ENCODE measurements at regions not wholly inside any gene's neighbourhood (a gene's known extent, or its start where the extent isn't known, plus 50 kb on each side); places are given as distances from the start of the nearest gene placed in this dataset.
"Not testable (repeated sequence)": the region's sequence is repeated elsewhere in the genome, so short reads cannot be mapped to it uniquely, and the experiment has no call there.

- H3K36me3 Mint-ChIP-seq (ENCODE audit: low read depth); CTCF ChIA-PET; H3K27me3 Mint-ChIP-seq; H3K27ac Mint-ChIP-seq; H3K4me1 Mint-ChIP-seq; H3K4me3 Mint-ChIP-seq; H3K9me3 Mint-ChIP-seq; POLR2A ChIA-PET; DNase-seq: not testable (repeated sequence)
Measured at GRCh38 chr18:56279816-56280215, 358.6 kb downstream of the TXNL1 start.

- Mint-ChIP-seq H3K27me3 (no peaks in the 10 kb centered on the region), H3K9me3 (no peaks in the 10 kb centered on the region), H3K4me3 (no peak overlapping the region), H3K4me1 (no peaks in the 10 kb centered on the region), H3K27ac (no peak overlapping the region), H3K36me3 (ENCODE audit: low read depth) (no peaks in the 10 kb centered on the region)
- CTCF ChIA-PET: no interaction called here
- no peak for DNase-seq
- POLR2A ChIA-PET: no interaction called here
Measured at GRCh38 chr18:56278421-56279003, 359.9 kb downstream of the TXNL1 start.

- POLR2A ChIA-PET: no interaction called here
- no peaks in the 10 kb centered on the region for H3K4me1 Mint-ChIP-seq
- H3K4me3 Mint-ChIP-seq: no peak overlapping the region
- H3K9me3 Mint-ChIP-seq: no peaks in the 10 kb centered on the region
- DNase-seq: no peak
- CTCF ChIA-PET: no interaction called here
- H3K27me3 Mint-ChIP-seq: no peaks in the 10 kb centered on the region
- H3K27ac Mint-ChIP-seq: no peak overlapping the region
- H3K36me3 Mint-ChIP-seq (ENCODE audit: low read depth): no peaks in the 10 kb centered on the region
Measured at GRCh38 chr18:56276466-56276865, 361.9 kb downstream of the TXNL1 start.

- Mint-ChIP-seq H3K36me3 (ENCODE audit: low read depth) (no peaks in the 10 kb centered on the region), H3K4me3 (no peak overlapping the region), H3K9me3 (no peaks in the 10 kb centered on the region), H3K4me1 (no peaks in the 10 kb centered on the region), H3K27me3 (no peaks in the 10 kb centered on the region), H3K27ac (no peak overlapping the region)
- ChIA-PET CTCF (no interaction called here), POLR2A (no interaction called here)
- no peak for DNase-seq
Measured at GRCh38 chr18:56273541-56274219, 364.7 kb downstream of the TXNL1 start.

- ChIA-PET CTCF (no interaction called here), POLR2A (no interaction called here)
- no peaks in the 10 kb centered on the region for H3K4me1 Mint-ChIP-seq
- H3K4me3 Mint-ChIP-seq: no peak overlapping the region
- DNase-seq: no peak
- no peak overlapping the region for H3K27ac Mint-ChIP-seq
- H3K36me3 Mint-ChIP-seq (ENCODE audit: low read depth): no peaks in the 10 kb centered on the region
- peaks cover 6% of the 10 kb centered on the region for H3K9me3 Mint-ChIP-seq
- no peaks in the 10 kb centered on the region for H3K27me3 Mint-ChIP-seq
Measured at GRCh38 chr18:56270671-56271250, 367.6 kb downstream of the TXNL1 start.

GRCh38 chr18:56269958-56270357 lies 368.4 kb downstream of the TXNL1 start:
- no peak for DNase-seq
- no peaks in the 10 kb centered on the region for H3K36me3 Mint-ChIP-seq (ENCODE audit: low read depth)
- POLR2A ChIA-PET: no interaction called here
- H3K27me3 Mint-ChIP-seq: no peaks in the 10 kb centered on the region
- no peak overlapping the region for H3K27ac Mint-ChIP-seq
- CTCF ChIA-PET: no interaction called here
- H3K4me1 Mint-ChIP-seq: no peaks in the 10 kb centered on the region
- no peak overlapping the region for H3K4me3 Mint-ChIP-seq
- H3K9me3 Mint-ChIP-seq: peaks cover 6% of the 10 kb centered on the region

GRCh38 chr18:56268952-56269351 lies 369.4 kb downstream of the TXNL1 start:
- DNase-seq: no peak
- no peaks in the 10 kb centered on the region for H3K4me1 Mint-ChIP-seq
- no peak overlapping the region for H3K4me3 Mint-ChIP-seq

GRCh38 chr18:56267334-56267733 lies 371.1 kb downstream of the TXNL1 start:
- ChIA-PET CTCF (no interaction called here), POLR2A (no interaction called here)
- no peak overlapping the region for H3K4me3 Mint-ChIP-seq
- H3K27me3 Mint-ChIP-seq: no peaks in the 10 kb centered on the region
- no peaks in the 10 kb centered on the region for H3K4me1 Mint-ChIP-seq
- DNase-seq: no peak
- H3K27ac Mint-ChIP-seq: no peak overlapping the region
- H3K9me3 Mint-ChIP-seq: peaks cover 9% of the 10 kb centered on the region
- no peaks in the 10 kb centered on the region for H3K36me3 Mint-ChIP-seq (ENCODE audit: low read depth)

More at GRCh38 chr18:56268952-56269351, 369.4 kb downstream of the TXNL1 start:
- ChIA-PET POLR2A (no interaction called here), CTCF (no interaction called here)
- no peaks in the 10 kb centered on the region for H3K36me3 Mint-ChIP-seq (ENCODE audit: low read depth)
- H3K27me3 Mint-ChIP-seq: no peaks in the 10 kb centered on the region
- peaks cover 6% of the 10 kb centered on the region for H3K9me3 Mint-ChIP-seq
- H3K27ac Mint-ChIP-seq: no peak overlapping the region

GRCh38 chr18:56258178-56258577 lies 380.2 kb downstream of the TXNL1 start:
- Mint-ChIP-seq H3K4me3 (no peak overlapping the region), H3K27me3 (no peaks in the 10 kb centered on the region), H3K9me3 (peaks cover 2% of the 10 kb centered on the region), H3K27ac (no peak overlapping the region), H3K4me1 (no peaks in the 10 kb centered on the region), H3K36me3 (ENCODE audit: low read depth) (no peaks in the 10 kb centered on the region)
- CTCF ChIA-PET: no interaction called here
- POLR2A ChIA-PET: no interaction called here
- DNase-seq: no peak

- Mint-ChIP-seq H3K4me3 (no peak overlapping the region), H3K27ac (no peak overlapping the region), H3K27me3 (no peaks in the 10 kb centered on the region), H3K36me3 (ENCODE audit: low read depth) (no peaks in the 10 kb centered on the region), H3K4me1 (no peaks in the 10 kb centered on the region), H3K9me3 (peaks cover 2% of the 10 kb centered on the region)
- no peak for DNase-seq
- CTCF ChIA-PET: no interaction called here
- POLR2A ChIA-PET: no interaction called here
Measured at GRCh38 chr18:56257205-56257604, 381.2 kb downstream of the TXNL1 start.

GRCh38 chr18:56256659-56257058 lies 381.7 kb downstream of the TXNL1 start:
- CTCF ChIA-PET: no interaction called here
- no peaks in the 10 kb centered on the region for H3K27me3 Mint-ChIP-seq

GRCh38 chr18:56255381-56255780 lies 383.0 kb downstream of the TXNL1 start:
- no peak for DNase-seq
- no peaks in the 10 kb centered on the region for H3K27me3 Mint-ChIP-seq
- ChIA-PET POLR2A (no interaction called here), CTCF (no interaction called here)
- H3K4me3 Mint-ChIP-seq: no peak overlapping the region
- peaks cover 6% of the 10 kb centered on the region for H3K9me3 Mint-ChIP-seq
- no peak overlapping the region for H3K27ac Mint-ChIP-seq
- H3K4me1 Mint-ChIP-seq: no peaks in the 10 kb centered on the region
- no peaks in the 10 kb centered on the region for H3K36me3 Mint-ChIP-seq (ENCODE audit: low read depth)

More at GRCh38 chr18:56256659-56257058, 381.7 kb downstream of the TXNL1 start:
- Mint-ChIP-seq H3K27ac (no peak overlapping the region), H3K4me3 (no peak overlapping the region), H3K9me3 (peaks cover 2% of the 10 kb centered on the region), H3K4me1 (no peaks in the 10 kb centered on the region), H3K36me3 (ENCODE audit: low read depth) (no peaks in the 10 kb centered on the region)
- POLR2A ChIA-PET: no interaction called here
- DNase-seq: no peak

- Mint-ChIP-seq H3K27ac (no peak overlapping the region), H3K27me3 (no peaks in the 10 kb centered on the region), H3K4me3 (no peak overlapping the region), H3K4me1 (no peaks in the 10 kb centered on the region), H3K36me3 (ENCODE audit: low read depth) (no peaks in the 10 kb centered on the region), H3K9me3 (peaks cover 4% of the 10 kb centered on the region)
- CTCF ChIA-PET: no interaction called here
- POLR2A ChIA-PET: no interaction called here
- DNase-seq: no peak
Measured at GRCh38 chr18:56252456-56252855, 385.9 kb downstream of the TXNL1 start.

- no peaks in the 10 kb centered on the region for H3K36me3 Mint-ChIP-seq (ENCODE audit: low read depth)
- H3K27me3 Mint-ChIP-seq: no peaks in the 10 kb centered on the region
- H3K9me3 Mint-ChIP-seq: peaks cover 4% of the 10 kb centered on the region
- H3K4me1 Mint-ChIP-seq: no peaks in the 10 kb centered on the region
- H3K27ac Mint-ChIP-seq: no peak overlapping the region
- ChIA-PET CTCF (no interaction called here), POLR2A (no interaction called here)
- DNase-seq: no peak
- H3K4me3 Mint-ChIP-seq: no peak overlapping the region
Measured at GRCh38 chr18:56248610-56249235, 389.7 kb downstream of the TXNL1 start.
